ENCODE measurements at regions not wholly inside any gene's neighbourhood (a gene's known extent, or its start where the extent isn't known, plus 50 kb on each side); places are given as distances from the start of the nearest gene placed in this dataset.
A peak's percentile ranks its signal among the peaks of the same experiment; 100 is the strongest.

DNA sequence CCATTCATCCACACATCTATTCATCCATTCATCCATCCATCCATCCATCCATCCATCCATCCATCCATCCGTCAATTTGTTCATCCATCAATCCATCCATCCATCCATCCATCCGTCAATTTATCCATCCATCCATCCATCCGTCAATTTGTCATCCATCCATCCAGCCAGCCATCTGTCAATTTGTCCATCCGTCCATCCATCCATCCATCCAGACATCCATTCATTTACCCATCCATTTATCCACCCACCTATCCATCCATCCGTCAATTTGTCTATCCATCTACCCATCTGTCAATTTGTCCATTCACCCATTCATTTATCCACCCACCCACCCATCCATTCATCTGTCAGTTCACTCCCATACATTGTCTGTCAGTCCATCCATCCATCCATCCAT is 209.5 kb upstream of the ZNF536 start:
- TF ChIP-seq, protein P1, sequence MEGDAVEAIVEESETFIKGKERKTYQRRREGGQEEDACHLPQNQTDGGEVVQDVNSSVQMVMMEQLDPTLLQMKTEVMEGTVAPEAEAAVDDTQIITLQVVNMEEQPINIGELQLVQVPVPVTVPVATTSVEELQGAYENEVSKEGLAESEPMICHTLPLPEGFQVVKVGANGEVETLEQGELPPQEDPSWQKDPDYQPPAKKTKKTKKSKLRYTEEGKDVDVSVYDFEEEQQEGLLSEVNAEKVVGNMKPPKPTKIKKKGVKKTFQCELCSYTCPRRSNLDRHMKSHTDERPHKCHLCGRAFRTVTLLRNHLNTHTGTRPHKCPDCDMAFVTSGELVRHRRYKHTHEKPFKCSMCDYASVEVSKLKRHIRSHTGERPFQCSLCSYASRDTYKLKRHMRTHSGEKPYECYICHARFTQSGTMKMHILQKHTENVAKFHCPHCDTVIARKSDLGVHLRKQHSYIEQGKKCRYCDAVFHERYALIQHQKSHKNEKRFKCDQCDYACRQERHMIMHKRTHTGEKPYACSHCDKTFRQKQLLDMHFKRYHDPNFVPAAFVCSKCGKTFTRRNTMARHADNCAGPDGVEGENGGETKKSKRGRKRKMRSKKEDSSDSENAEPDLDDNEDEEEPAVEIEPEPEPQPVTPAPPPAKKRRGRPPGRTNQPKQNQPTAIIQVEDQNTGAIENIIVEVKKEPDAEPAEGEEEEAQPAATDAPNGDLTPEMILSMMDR (IDR thresholded peaks at IDR 0.05; ENCODE audit: borderline replicate concordance) = no peak
- Histone ChIP-seq H3K36me3 (no peaks in the 10 kb centered on the region), H3K27ac (replicated peaks) (no peak overlapping the region), H3K27me3 (ENCODE audit: low read depth) (peaks cover 15% of the 10 kb centered on the region), H3K4me3 (no peak overlapping the region), H3K4me1 (peaks cover 3% of the 10 kb centered on the region), H3K9me3 (replicated peaks) (no peaks in the 10 kb centered on the region)
- intact Hi-C loops (cut with micrococcal nuclease) = no loop called here
- DNase-seq = no peak

GRCh38 chr19:30163663-30164062 is 208.5 kb upstream of the ZNF536 start:
- H3K4me1 ChIP-seq = peaks cover 3% of the 10 kb centered on the region
- H3K9me3 ChIP-seq (replicated peaks) = no peaks in the 10 kb centered on the region
- H3K4me3 ChIP-seq = no peak overlapping the region
- intact Hi-C loops (cut with micrococcal nuclease) = no loop called here
- no peaks in the 10 kb centered on the region for H3K36me3 ChIP-seq
- peak; percentile 26 for DNase-seq
- H3K27ac ChIP-seq (replicated peaks) = no peak overlapping the region
- TF ChIP-seq, protein P1 (IDR thresholded peaks at IDR 0.05; ENCODE audit: borderline replicate concordance) = no peak
- peaks cover 14% of the 10 kb centered on the region for H3K27me3 ChIP-seq (ENCODE audit: low read depth)

DNA sequence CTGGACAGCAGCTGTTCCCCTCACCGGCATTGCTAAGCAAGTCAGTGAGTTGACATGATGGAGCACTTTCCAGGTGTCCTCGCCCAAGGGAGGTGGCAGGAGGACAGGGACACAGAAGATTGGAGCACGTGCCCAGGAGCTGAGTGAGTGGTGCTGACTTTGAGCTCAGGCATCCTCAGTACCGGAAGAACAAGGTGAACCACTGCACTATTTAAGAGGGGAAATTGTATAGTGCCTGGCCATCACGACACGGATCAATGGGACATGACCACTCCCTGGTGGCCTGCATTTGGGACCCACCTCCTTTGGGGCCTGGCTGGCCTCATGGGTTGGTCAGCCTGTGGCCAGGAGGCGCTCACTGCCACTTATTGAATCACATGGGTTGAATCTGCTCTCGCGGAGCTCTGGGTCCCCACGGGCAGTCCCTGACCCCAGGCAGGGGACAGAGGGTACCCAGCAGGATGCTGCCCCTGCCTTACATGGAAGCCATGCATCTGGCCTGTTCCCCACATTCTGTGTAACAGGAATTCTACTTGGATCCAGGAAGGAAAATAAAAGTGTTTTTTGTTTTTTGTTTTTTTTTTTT is 206.9 kb upstream of the ZNF536 start:
- TF ChIP-seq, protein P1 (IDR thresholded peaks at IDR 0.05; ENCODE audit: borderline replicate concordance) = no peak
- DNase-seq = no peak
- intact Hi-C loops (cut with micrococcal nuclease) = no loop called here

GRCh38 chr19:30167206-30167868 is 204.8 kb upstream of the ZNF536 start:
- H3K9me3 ChIP-seq (replicated peaks) = no peaks in the 10 kb centered on the region
- H3K4me3 ChIP-seq = no peak overlapping the region
- H3K27me3 ChIP-seq (ENCODE audit: low read depth) = peaks cover 20% of the 10 kb centered on the region
- intact Hi-C loops (cut with micrococcal nuclease) = no loop called here
- TF ChIP-seq, protein P1 (IDR thresholded peaks at IDR 0.05; ENCODE audit: borderline replicate concordance) = no peak
- peaks cover 3% of the 10 kb centered on the region for H3K4me1 ChIP-seq
- no peak overlapping the region for H3K27ac ChIP-seq (replicated peaks)
- no peaks in the 10 kb centered on the region for H3K36me3 ChIP-seq
- DNase-seq = no peak

More for the DNA sequence above, 206.9 kb upstream of the ZNF536 start:
- Histone ChIP-seq H3K36me3 (no peaks in the 10 kb centered on the region), H3K4me3 (no peak overlapping the region), H3K4me1 (peaks cover 3% of the 10 kb centered on the region), H3K9me3 (replicated peaks) (no peaks in the 10 kb centered on the region), H3K27me3 (ENCODE audit: low read depth) (peaks cover 15% of the 10 kb centered on the region), H3K27ac (replicated peaks) (no peak overlapping the region)

- intact Hi-C loops (cut with micrococcal nuclease) = no loop called here
These were observed 204.1 kb upstream of the ZNF536 start for GRCh38 chr19:30167976-30168635.

More at GRCh38 chr19:30167976-30168635, 204.1 kb upstream of the ZNF536 start:
- TF ChIP-seq, protein P1 (IDR thresholded peaks at IDR 0.05; ENCODE audit: borderline replicate concordance) = no peak
- Histone ChIP-seq H3K4me3 (no peak overlapping the region), H3K27ac (replicated peaks) (no peak overlapping the region), H3K9me3 (replicated peaks) (no peaks in the 10 kb centered on the region), H3K27me3 (ENCODE audit: low read depth) (peaks cover 20% of the 10 kb centered on the region), H3K4me1 (peaks cover 3% of the 10 kb centered on the region), H3K36me3 (no peaks in the 10 kb centered on the region)
- DNase-seq = no peak

Data from left ventricle myocardium inferior (tissue), 1 donor.